Stimulated activated CD4-positive, alpha-beta T cell treated with anti-CD3 and anti-CD28 coated beads, Interleukin-4, amount 100 ng/mL, for 24 hours (primary cell): ENCODE measurements at regions not wholly inside any gene's neighbourhood (a gene's known extent, or its start where the extent isn't known, plus 50 kb on each side); places are given as distances from the start of the nearest gene placed in this dataset.
A peak's percentile ranks its signal among the peaks of the same experiment; 100 is the strongest.

Experiments used
- DNase-seq: peaks from one replicate; pipeline ENCODE4 v3.0.0-alpha.2; 2020

DNA sequence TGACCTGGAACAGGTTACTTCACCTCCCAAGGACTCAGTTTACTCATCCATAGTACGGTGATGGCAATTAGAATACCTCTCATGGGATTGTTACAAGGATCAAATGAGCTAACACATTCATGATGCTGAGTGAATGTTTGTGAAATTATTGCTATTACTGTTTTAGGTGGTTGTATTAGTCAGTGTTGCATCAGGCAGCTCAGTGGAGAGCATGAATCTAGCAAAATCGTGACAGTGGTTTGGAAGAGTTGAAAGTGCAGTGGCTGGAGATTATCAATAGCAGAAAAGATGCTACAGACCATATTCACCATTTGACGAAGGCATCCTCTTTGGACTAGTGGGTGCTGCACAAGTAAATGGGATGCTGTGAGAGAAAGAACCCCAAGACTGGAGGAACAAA is 50.4 kb upstream of the CTNNBL1 start:
- DNase-seq, result no peak

DNA sequence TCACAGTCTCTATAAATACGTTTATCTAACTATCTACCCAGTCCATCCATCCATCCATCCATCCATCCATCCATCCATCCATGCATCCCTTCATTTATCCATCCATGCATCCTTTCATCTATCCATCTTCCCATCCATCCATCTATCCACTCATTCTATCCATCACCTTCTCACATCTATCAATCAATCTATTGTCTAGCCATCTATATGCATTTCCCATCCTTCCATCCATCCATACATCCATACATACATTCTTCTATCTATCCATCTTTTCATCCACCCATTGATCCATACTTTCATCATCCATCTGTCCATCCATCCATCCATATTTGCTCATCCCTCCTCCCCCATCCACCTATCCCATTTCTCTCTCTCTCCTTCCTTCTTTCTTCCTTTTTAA is 51.6 kb upstream of the CTNNBL1 start:
- no peak for DNase-seq

DNA sequence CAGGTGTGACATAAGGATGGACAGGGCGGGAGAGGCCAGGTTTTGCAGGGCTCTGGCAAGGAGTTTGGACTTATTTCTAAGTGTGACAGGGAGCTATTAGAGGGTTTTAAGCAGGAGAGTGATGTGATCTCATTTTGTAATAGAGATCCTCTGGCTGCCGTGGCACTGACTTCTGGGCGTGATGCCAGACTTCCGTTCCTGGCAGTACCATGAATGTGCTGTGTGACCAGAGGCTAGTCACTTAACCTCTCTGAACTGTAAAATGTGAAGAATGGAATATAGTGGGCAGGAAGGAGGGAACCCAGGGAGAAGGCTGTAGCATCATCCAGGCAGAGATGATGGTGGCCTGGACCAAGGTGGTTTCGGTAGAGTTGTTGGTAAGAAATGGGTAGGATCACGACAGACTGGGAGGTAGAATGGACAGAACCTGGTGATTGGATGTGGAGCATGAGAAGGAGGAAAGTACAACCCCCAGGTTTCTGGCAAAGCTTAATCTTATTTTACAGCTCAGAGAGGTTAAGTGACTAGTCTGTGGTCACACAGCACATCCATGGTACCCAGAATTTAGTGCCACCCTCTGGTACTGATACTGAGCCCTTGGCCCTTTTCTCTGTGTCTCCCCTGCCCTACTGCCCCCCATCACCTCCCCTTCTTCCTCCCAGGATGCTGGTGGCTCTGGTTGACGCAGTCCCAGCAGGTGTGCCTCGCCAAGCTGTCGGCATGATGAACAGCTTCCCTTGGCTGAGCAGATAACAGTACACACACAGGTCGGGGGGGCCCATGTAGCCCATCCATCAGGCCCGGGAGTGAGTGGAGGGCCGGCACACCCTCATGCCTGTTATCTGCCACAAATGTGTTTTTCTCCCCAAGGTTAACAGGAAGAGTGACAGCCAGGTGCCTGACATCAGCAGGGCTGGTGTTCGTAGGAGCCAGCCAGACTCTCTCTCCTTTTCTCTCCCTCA is 52.9 kb upstream of the CTNNBL1 start:
- DNase-seq, result no peak

DNA sequence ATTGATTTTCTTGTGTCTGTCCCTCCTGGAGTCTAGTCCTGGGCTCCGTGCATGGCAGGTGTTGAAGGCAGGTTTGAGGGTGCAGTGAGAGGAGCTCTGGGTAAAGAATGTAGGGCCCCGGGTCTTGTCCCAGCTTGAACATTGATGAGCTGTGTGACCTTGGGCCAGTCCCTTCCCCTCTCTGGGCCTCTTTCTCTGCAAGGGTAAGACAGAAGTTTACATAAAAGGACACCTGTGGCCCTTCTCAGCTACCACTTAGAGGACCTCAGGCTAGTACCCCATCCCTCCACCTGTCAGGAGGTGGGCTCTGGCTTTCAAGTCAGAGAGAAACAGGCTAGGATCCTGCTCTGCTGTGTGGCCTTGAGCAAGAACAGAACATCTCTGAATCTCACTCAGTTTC is 55.3 kb upstream of the CTNNBL1 start:
- no peak for DNase-seq

DNA sequence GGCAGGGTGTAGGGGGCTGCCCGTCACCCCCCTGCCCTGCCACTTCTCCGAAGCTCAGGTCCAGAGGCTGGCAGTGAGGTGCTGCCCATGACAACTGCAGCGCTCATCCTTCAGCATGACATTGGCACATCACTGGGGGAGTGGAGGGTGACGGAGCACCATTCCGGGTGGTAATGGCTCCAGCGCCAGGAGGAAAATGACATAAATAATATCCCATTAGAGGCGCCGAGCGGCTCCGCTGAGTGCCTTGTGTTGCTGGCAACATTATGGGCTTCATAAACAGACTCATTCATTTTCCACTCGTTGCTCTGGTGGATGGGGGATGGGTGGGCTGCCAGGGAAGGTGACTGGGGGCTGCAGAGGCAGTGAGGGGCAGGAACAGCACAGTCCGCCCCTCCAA is 56.9 kb upstream of the CTNNBL1 start:
- DNase-seq, result no peak

DNA sequence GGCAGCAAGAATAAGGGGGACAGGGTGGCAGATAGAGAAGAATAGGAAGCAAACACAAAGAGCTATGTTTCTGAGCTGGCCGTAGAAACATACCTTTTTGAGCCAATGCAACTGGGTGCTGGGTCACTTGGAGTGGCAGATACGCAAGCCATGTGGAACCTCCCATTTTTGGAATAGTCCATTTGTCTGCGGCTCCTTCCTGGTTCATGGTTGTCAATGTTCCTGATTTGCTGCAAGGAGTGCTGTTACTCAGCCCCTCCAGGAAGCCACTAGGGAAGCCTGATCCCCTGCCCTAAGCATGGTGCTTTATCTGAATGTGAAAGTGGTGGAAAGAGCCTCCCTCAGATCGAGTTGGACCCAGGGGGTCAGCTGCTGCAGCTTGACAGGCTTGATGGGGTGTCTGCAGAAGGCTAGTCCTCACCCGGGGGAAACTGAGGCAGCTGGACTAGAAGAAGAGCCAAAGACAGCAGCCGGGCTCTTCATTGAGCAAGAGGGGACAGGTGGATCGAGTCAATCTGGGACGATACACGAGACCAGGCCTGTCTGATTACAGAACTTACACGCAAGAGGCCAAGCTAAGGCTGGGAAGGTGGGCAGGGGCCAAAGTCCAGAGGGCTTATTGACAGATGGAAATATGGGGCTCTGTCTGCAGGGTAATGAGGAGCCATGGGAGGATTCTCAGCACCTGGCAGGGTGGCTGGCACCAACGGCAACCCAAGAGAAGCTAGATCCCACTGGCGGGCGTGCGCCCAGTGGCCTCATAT is 57.4 kb upstream of the CTNNBL1 start:
- no peak for DNase-seq

DNA sequence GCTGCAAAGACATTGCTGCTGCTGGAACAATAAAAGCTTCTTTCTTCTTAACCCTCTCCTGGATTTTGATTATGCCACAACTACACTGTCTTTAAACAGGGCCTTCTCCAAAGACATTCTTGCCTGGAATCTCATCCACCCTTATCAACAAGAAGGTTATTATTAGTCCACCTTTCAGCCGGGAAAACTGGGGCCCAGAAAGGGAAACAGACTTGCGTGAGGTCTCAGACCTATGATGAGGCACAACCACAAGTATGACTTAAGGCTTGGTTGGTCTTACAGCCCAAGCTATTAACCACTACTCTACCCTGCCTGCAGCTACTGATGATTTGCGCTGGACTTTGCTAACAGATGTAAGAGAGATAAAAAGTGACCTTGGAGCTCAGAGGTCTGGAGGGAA is 62.8 kb upstream of the CTNNBL1 start:
- DNase-seq, result no peak

DNA sequence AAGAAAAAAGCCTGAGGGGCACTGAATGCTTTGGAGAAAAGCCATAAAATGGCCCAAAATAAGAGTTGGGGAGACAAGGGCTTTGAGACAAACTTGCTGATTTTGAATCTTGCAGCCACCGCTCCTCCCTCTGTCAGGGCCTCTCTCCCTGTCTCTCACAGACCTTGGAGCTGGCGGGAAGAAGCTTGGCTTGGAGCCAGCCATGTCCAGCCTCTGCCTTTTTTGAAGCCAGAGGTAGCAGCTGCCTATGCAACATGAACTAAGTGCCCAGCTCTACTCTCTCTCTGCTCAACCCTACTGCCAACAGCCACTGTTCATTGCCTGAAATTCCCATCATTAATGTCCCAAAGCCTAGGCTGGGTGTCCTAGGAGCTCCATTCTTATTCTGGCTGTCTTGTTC is 63.7 kb upstream of the CTNNBL1 start:
- DNase-seq, result no peak

DNA sequence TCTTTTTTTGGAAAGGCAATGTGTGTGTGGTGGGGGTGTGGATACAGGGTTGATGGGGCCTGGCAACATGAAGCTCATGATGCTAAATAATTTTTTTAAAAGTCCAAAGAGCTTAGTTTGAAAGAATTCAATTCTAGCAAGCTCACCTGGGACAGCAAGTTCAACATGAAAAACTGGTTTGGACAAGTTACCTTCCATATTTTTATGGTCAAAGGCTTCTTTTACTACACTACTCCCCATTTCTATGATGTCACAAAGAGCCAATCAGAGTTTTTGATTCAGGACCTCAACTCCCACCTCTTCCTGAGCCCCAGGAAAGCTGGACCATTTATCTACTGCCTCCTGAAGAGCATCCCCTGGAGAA is 66.1 kb upstream of the CTNNBL1 start:
- DNase-seq, result no peak

DNA sequence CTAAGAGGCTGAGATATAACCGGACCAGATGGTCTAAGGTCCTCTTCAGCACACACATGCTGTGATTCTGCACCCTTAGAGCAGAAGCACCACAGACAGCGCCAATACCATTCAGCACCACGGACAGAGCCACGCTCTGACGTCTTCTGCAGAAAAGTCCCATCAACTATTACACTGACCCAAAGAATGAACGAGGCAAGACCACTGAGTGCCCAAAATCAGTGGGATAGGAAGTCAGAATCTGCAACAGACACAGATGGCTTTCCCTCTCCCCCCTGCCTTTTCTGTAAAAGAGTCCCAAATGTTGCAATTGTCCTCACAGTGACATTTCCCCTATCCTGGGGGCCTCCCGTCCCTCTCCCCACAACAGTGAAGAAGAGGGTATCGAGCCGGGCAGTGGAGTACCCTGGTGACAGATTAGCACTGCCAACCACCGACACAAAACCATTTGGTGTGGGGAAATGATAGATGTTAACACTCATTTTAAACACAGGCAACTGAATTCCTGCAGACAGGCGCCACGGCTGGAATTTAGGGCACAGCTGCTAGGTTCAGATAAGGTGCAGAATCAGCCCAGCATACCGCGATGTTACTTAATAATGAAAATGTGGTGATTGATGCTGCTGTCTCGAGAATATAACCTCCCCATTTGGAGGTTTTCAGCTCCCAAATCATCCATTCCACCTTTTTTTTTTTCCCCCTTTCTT is 66.6 kb upstream of the CTNNBL1 start:
- DNase-seq, result peak; percentile 8

DNA sequence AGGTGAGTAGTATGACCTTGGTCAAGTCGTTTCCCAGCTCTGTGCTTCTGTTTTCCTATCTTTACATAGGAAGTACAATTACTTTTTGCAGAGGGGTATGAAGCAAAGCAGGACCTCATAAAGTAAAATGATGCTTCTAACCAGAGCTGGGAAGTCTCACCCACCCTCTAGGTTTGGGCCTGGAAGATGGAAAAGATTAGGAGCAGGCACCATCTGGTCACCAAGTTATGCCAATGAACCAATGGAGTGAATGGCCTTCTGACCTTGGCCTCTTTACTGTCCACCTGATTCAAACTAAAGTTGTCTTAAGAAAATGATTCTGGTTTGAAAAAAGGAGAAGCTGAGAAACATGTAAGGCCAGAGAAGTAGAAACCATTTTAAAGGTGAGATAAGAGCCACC is 68.9 kb upstream of the CTNNBL1 start:
- DNase-seq, result no peak

DNA sequence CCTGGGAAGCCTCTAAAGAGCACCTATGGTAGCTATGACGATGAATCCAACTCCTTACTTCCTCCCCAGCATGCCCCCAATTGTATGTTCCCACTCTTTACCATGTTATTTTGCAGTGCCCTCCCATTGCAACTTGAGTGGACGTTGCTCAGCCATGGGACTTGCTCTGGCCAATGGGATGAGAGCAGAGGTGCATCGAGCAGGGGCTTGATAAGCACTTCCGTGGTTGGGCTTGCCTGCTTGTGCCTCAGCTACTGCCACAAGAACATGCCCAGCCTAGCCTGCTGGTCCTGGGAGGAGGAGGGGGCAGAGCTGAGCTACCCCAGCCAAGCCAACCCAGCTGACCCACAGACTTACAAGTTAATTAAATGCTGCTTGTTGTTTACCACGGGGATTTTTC is 71.1 kb upstream of the CTNNBL1 start:
- no peak for DNase-seq

DNA sequence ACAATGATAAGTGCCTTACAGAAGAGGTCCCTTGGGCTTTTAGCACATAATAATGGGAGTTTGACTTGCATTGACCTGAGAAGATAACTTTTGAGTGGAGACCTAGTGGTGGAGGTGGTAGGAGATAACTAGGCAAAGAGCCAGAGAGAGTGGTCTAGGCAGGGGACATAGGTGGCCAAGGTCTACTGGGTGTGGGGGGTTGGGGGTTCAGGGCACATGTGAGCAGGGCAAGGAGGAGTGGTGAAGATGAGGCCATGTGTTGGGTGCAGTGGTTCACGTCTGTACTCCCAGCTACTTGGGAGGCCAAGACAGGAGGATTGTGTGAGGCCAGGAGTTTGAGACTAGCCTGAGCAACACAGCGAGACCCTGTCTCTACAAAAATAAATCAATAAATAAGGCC is 74.3 kb upstream of the CTNNBL1 start:
- DNase-seq, result no peak

DNA sequence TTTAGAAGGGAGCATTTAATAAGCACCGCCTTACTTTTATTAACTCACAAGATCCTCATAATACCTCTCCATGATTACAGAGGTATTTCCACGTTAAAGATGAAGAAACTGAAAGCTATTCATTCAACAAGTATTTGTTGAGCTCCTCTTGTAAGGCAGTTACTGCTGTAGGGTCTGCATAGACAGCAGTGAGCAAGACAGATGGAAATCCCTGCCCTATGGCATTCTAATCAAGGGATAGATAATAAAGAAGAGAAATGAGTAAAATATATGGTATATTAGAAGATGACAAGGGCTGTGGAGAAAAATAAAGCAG is 77.8 kb upstream of the CTNNBL1 start:
- no peak for DNase-seq

DNA sequence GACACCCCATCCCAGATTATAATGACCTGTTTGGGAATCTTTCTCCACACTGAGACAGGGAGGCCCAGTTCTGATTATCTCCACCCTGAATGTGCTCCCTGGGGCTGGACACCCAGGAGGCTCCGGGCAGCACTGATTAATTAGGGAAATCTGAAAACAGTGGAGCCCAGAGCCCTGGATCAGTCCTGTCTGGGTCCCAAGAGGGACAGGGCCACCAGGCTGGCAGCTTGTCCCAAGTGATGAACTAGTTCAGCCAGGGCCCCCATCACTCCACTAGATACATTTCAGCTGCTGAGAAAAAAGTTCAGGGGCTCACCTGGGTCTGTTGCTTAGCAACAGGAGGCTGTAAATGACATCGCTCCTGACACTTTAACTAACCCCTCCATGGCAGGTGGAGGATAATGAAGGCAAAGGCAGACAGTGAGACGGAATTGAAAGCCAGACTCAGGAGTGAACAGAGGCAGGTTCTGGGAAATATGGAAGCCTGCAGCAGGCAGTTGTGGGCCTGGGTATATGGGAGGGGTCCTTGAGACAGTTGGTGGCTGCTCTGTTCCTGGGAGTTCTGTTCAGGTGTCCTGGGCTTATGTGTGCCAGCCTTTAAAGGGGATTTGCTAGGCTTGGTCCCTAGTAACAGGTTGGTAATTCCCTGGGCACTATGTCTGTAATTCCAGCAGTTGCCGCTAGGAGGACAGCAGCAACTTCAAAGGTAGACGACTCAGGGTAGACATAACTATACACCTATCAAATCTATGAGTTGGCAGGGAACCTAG is 78.3 kb upstream of the CTNNBL1 start:
- DNase-seq, result peak; percentile 69

DNA sequence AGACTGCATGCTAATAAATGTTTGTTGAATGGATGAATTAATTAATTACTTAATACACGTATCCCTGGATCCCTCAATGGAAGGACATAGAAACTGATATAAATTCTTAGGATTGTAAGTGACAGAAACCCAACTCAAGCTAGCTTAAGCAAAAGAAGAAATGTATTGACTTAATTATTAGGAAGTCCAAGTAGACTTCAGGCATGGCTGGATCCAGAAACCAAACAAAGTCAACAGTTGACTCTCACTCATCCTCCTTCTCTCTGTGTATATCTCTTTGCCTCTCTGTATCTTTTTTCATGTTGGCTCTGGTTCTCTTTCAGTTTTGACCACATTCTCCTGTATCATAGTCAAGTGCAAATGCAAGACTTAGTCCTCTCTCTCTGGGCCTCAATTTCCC is 82.0 kb upstream of the CTNNBL1 start:
- no peak for DNase-seq

DNA sequence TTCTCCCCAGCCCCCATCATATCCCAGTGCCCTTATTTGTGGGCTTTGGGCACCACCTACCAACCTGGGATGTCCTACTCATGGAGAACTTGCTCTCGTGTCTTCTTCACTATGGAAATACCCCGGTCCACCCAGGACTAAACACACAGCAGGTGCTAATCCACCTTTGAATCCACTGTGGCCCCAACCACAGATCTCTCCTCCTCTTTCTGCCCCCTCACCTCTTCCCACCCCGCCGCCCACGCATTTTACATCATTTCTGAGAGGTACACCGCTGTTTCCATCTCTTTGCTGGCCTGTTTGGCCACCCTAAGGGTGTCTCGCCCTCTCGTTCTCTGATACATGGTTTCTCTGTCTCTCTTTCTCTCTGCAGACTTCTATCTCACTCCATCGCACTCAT is 82.5 kb upstream of the CTNNBL1 start:
- DNase-seq, result no peak

DNA sequence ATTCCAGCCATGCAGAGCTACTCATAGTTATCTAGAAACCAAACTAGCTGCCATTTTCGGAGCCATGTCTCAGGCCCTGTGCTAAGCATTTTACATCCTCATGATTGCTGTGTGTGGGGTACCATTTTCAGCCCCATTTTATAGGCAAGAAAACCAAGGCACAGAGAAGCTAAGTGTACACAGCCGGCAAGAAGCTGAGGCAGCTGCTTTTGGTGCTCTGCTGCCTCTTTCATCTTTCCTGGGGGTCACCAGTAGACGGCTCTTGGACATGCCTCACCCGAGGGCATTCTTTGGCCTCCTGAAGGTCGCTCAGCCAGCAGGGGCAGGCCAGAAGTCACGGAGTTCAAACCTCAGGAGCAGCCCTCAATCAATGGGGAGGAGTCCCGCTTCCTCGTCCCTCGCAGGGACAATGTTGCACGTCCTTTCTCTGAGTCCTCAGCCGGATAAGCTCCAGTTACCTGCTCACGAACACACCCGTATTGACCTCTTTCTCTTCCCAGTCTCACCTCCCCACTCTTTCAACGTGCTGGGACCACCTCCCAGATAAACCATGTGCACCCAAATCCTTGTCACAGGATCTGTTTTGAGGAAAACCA is 82.6 kb upstream of the BLCAP start:
- DNase-seq, result no peak

DNA sequence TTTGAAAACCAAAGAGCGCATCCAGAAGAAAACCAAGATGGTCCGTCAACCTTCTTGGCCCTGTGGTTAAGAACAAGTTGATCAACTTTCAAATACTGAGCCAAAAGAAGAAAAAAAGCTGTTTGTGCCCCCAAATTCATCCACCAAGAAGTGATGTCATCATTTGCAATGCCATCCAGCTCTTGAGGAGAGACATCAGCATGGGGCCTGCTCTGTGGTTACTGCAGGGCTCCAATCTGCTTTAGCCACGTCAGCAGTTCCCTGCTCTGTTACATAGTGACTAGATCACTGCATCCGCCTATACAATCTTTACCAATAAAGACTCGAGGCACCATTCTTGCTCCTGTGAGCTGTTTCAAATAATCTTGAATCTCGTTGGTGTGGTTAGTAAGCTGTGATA is 75.0 kb upstream of the BLCAP start:
- DNase-seq, result no peak

DNA sequence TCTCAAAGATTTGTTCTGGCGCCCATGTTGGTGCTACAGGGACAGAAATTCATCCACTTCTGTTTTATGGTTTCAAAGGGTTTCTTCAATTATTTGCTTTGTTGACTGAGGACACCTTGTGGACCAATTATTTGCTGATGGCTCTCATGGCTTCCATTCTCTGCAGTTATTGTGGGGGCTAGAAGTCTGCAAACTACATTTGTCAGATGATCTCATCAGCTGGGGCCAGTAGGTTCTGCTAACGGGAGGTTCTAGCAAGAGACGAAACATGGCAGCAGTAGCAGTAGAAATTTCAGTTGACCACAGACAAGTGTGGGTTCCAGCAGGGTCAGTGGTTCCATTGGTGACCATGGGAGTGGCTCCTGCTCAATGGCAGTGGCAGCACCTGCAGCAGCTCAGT is 72.8 kb upstream of the BLCAP start:
- no peak for DNase-seq

DNA sequence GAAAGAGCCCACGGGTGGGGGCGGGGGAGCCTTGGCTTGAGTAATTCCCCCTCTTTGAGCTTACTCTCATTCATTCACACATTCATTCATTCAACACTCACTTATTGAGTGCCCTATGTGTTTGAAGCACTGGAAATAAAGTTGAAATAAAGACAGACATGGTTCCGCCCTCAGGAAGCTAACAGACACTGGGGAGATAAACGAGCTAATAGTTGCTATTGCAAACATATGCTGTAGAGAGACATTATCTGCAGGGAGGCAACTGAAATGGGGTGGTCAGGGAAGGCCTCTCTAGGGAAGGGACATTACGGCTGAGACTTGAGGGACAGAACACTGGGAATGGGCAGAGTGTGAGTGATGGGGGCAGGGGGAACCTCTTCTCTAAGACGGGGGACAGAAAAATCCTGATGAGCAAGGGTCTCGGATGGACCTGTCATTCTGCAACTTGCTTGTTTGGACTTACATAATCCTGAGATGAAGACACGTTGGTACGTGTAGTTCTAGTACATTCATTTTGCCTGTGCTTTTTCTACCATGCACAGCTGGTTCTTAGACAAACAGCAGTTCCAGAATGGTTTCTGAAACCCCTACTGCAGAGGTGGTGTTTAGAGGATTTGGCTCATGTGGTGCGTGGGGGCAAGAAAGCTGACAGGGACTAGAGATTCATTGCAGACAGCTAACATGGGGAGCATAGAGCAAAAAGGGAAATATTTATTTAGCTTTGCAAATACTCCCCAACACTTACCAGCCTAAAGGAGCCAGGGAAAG is 71.1 kb upstream of the BLCAP start:
- DNase-seq, result no peak

DNA sequence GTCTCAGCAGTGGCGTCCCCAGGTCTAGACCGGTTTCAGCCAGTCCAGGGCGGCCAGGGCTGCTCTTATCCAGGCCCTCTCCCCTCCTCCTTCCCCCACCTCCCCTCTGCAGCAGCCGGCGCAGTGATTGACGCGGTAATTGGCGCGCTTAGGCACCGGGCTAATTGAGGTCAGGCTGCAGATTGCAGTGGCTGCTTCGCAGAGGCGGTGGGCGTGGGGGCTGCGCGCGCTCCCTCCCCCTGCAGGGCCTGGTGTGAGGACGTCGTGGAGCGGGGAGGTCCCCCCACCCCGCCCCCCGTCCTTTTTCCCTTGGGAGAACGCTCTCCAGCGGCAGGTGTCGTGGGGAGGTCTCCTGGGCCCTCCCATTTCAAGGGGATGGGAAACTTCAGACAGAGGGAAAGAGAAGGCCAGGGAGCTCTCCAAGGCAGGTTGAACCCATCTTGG is 70.4 kb upstream of the BLCAP start:
- DNase-seq, result no peak
